Kidney epithelial cell (primary cell): ENCODE measurements at regions not wholly inside any gene's neighbourhood (a gene's known extent, or its start where the extent isn't known, plus 50 kb on each side); places are given as distances from the start of the nearest gene placed in this dataset.

ENCODE experiments used
- DNase-seq: peaks from one replicate; pipeline ENCODE4 v3.0.0-alpha.2; 2010; ENCODE audit warnings: low read depth
- H3K27me3 ChIP-seq: 2 replicates; pipeline ENCODE4 v1.6.0; 2011; ENCODE audit warnings: low read length; ENCODE audit not compliant: control insufficient read depth, insufficient read depth
- H3K36me3 ChIP-seq: 2 replicates; pipeline ENCODE4 v1.5.1; 2011; ENCODE audit warnings: low read length; ENCODE audit not compliant: control insufficient read depth, insufficient read depth
- H3K4me3 ChIP-seq: 2 replicates; pipeline ENCODE4 v1.5.1; 2011; ENCODE audit warnings: low read depth, mild to moderate bottlenecking, control low read depth, low read length
- TF ChIP-seq, protein P1 (sequence below): IDR thresholded peaks from 2 replicates; pipeline ENCODE4 v1.5.1; 2011; ENCODE audit warnings: mild to moderate bottlenecking, moderate library complexity, low read length, control low read depth, inconsistent platforms; ENCODE audit not compliant: insufficient read depth, poor library complexity, severe bottlenecking

DNA sequence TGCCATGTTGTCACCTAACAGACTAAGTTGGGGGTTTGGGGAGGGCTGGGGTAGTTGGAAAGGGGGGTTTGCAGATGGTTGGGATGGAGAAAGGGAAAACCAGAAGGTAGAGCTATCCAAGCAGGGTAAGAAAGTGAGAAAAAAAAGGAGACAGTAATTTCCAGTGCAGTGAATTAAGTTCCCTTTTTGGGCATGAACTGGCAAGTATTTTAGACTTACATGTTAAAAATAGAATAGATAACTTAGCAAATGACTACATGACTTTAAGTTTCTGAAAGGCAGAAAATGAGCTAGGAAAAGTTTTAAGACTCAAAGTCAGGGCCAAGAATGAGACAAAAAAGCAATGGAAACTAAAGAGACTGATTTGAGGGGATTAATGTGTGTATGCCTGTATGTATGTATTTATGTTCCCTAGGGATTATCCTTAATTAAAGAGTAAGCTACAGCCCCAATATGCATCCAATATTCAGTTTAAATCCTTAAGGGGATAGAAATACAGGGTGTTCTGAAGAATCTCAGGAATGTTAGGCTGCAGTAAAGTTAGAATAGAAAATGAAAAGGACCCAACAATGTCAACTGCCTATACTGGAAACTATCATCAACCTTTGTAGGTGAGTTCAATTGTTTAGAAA, 285.2 kb upstream of the MME start:
- Histone ChIP-seq H3K27me3 (no peaks in the 10 kb centered on the region), H3K36me3 (no peaks in the 10 kb centered on the region), H3K4me3 (no peak overlapping the region)
- no peak for DNase-seq
- TF ChIP-seq, protein P1, sequence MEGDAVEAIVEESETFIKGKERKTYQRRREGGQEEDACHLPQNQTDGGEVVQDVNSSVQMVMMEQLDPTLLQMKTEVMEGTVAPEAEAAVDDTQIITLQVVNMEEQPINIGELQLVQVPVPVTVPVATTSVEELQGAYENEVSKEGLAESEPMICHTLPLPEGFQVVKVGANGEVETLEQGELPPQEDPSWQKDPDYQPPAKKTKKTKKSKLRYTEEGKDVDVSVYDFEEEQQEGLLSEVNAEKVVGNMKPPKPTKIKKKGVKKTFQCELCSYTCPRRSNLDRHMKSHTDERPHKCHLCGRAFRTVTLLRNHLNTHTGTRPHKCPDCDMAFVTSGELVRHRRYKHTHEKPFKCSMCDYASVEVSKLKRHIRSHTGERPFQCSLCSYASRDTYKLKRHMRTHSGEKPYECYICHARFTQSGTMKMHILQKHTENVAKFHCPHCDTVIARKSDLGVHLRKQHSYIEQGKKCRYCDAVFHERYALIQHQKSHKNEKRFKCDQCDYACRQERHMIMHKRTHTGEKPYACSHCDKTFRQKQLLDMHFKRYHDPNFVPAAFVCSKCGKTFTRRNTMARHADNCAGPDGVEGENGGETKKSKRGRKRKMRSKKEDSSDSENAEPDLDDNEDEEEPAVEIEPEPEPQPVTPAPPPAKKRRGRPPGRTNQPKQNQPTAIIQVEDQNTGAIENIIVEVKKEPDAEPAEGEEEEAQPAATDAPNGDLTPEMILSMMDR: no peak

DNA sequence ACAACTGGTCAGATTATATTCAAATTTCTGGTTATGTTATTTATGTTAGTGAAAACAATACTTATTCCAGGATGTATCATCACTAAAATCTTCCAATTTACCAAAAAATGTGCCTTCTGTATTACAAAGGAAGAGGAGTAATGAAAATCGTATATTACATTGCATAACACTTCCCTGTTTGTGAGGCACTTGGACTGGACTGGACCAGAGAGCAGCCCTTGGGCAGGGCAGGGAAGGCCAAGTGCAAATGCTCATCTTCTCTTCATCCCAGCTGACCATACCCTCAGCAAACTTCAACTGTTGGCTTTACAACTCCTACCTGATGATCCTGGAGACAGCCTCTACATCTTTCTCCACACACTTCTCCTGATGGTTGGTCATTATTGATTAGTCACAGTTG, 285.7 kb upstream of the MME start:
- H3K27me3 ChIP-seq: no peaks in the 10 kb centered on the region
- no peak for DNase-seq
- TF ChIP-seq, protein P1: no peak
- no peak overlapping the region for H3K4me3 ChIP-seq
- H3K36me3 ChIP-seq: no peaks in the 10 kb centered on the region

DNA sequence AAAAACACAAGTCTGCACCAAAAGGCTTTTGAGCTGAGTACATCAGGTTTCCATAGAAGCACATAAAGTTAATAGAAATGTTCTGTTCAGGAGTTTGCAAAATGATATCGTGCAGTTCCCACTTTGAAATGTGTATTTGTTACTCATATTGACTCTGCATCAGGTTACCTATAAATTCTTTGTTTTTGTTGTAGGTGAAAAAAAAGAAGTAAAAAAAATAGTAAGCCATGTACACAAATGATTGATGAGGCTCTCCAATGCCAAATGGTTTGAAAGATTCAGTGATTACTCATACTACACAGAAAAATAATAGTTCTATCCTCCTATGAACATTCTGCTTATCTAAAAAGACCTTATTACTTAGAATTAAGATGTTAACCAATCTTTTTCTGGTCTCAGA, 287.3 kb upstream of the MME start:
- no peak for DNase-seq
- Histone ChIP-seq H3K27me3 (no peaks in the 10 kb centered on the region), H3K4me3 (no peak overlapping the region), H3K36me3 (no peaks in the 10 kb centered on the region)
- TF ChIP-seq, protein P1: no peak

DNA sequence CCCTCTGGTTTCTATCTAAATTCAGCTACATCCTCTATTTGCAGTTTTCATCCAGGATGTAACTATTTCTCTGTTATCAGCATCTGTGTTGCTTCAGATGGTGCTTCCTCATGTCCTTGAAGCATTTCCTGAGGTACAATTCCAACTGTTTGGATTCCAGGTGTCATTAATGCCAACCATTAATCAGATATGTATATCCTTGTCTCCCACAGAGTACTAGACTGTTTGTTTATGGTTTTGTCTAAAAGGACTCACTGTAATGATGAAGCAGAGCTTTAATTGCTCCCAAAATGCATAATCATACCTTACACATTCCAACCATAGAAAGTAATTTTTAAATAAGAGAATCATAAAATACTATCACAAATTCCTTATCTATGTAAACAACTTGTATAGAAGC, 288.5 kb upstream of the MME start:
- TF ChIP-seq, protein P1: no peak
- Histone ChIP-seq H3K36me3 (no peaks in the 10 kb centered on the region), H3K27me3 (no peaks in the 10 kb centered on the region), H3K4me3 (no peak overlapping the region)
- no peak for DNase-seq

DNA sequence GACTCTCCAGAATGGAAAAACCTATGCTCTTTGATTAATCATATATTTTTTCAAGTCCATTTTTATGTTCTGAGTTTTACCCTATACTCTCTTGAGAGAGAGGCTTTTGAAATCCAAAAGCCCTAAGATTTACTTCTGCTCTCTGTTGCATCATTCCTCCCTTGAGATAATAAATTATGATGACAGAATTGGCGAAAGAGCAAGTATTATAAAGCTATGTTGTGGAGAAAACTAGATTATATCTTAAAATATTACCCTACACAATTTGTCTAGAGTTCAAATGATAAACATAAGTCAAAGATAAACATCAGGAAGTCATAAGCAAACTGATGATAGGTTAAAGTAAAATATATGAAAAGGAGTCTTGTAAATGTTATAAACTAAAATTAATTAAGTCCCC, 293.4 kb upstream of the MME start:
- Histone ChIP-seq H3K27me3 (no peaks in the 10 kb centered on the region), H3K36me3 (no peaks in the 10 kb centered on the region), H3K4me3 (no peak overlapping the region)
- TF ChIP-seq, protein P1: no peak
- DNase-seq: no peak

DNA sequence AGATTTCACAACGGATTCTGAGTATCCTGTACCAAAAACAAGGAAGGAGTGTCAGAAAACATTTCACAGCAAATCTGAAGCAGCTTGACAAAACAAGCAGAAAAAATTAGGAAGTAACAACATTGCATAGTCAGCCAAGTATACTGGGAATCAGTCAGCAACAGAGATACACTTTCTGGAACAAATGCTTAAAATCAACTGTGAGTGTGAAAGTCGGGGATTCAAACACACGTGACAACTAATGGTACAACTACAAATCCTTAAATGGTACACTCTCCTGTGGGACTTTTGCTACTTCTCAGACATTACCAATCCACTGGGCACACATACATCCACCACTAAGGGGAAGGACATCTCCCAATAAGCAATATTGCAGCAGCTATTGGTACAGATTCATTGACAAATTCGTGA, 296.6 kb upstream of the MME start:
- no peak for DNase-seq
- no peaks in the 10 kb centered on the region for H3K36me3 ChIP-seq
- TF ChIP-seq, protein P1: no peak

More for the DNA sequence above, 296.6 kb upstream of the MME start:
- no peaks in the 10 kb centered on the region for H3K27me3 ChIP-seq
- no peak overlapping the region for H3K4me3 ChIP-seq
